ENCODE measurements at regions not wholly inside any gene's neighbourhood (a gene's known extent, or its start where the extent isn't known, plus 50 kb on each side); places are given as distances from the start of the nearest gene placed in this dataset.

GRCh38 chr9:88925481-88925880 lies 65.8 kb upstream of the S1PR3 start:
- Histone ChIP-seq H3K4me3 (replicated peaks in 1 of 3; ENCODE audit: insufficient read depth in 1 of 3, low read depth in 2 of 3, low read length in 3 of 3) (no peak overlapping the region), H3K27me3 (ENCODE audit: control insufficient read depth in 1 of 2, insufficient read depth in 2 of 2, low read length in 2 of 2) (peaks cover 0 to 5% of the 10 kb centered on the region in 2 experiments; a peak in 1 of 5 replicates), H3K4me2 (ENCODE audit: low read depth, low read length) (no peak overlapping the region), H3K27ac (ENCODE audit: extremely low read length, insufficient read depth, low read length) (no peak overlapping the region), H3K79me2 (ENCODE audit: insufficient read depth, low read length) (no peaks in the 10 kb centered on the region), H3K4me1 (ENCODE audit: insufficient read depth, low read length) (no peaks in the 10 kb centered on the region), H3K9ac (ENCODE audit: insufficient read depth, low read depth, low read length) (no peak overlapping the region), H3K36me3 (replicated peaks in 1 of 2; ENCODE audit: control insufficient read depth in 1 of 2, insufficient read depth in 2 of 2, low read length in 2 of 2) (no peaks in the 10 kb centered on the region), H4K20me1 (ENCODE audit: insufficient read depth, low read length) (no peaks in the 10 kb centered on the region), H2AFZ (ENCODE audit: low read length) (no peak overlapping the region), H3K9me3 (ENCODE audit: low read length) (peaks cover 3% of the 10 kb centered on the region; the same call in 1 of the 2 replicates)
- FAIRE-seq (no peak), ATAC-seq (no peak), DNase-seq (ENCODE audit: low spot score) (no peak)
- no TSS peak for BruUV-seq (replicated peaks)
- ChIA-PET POLR2A (no interaction called here), CTCF (ENCODE audit: low intra/inter-chr PET ratio, low total read pairs) (no interaction called here)
- in situ Hi-C loops (cut with HindIII; ENCODE audit: extremely low pct_ligation_motif_present, low pct_unique_long_range_greater_than_20kb), result no loop called here
- intact Hi-C loops (cut with micrococcal nuclease; ENCODE audit: unreplicated experiment), result no loop called here
- TF ChIP-seq SMARCC2 (IDR thresholded peaks at IDR 0.05), result no peak
- TF ChIP-seq KDM6A (CRISPR knock-in tag; IDR thresholded peaks at IDR 0.05; ENCODE audit: low read depth), result no peak
- no peak for TF ChIP-seq GTF3A (CRISPR knock-in tag; conservative IDR thresholded peaks at IDR 0.05)
- TF ChIP-seq ZNF781 (CRISPR knock-in tag; IDR thresholded peaks at IDR 0.05; ENCODE audit: borderline replicate concordance, not compliant biosample characterization), result no peak
- TF ChIP-seq NFE2 (CRISPR knock-in tag; IDR thresholded peaks at IDR 0.05), result no peak
- no peak for TF ChIP-seq ZNF724P (CRISPR knock-in tag; IDR thresholded peaks at IDR 0.05; ENCODE audit: borderline replicate concordance)
- TF ChIP-seq HNRNPK (IDR thresholded peaks at IDR 0.05; ENCODE audit: low read depth, low read length, poor library complexity, severe bottlenecking), result no peak
- TF ChIP-seq IKZF4 (CRISPR knock-in tag; IDR thresholded peaks at IDR 0.05; ENCODE audit: borderline replicate concordance, low read depth, not compliant biosample characterization), result no peak
- no peak for TF ChIP-seq AHR (CRISPR knock-in tag; IDR thresholded peaks at IDR 0.05)
- TF ChIP-seq HMG20B (CRISPR knock-in tag; conservative IDR thresholded peaks at IDR 0.05), result no peak
- no peak for TF ChIP-seq LBX2 (CRISPR knock-in tag; IDR thresholded peaks at IDR 0.05; ENCODE audit: borderline replicate concordance)
- no peak for TF ChIP-seq CHD4 (IDR thresholded peaks at IDR 0.05; ENCODE audit: borderline replicate concordance, low read length)
- TF ChIP-seq ZSCAN30 (CRISPR knock-in tag; IDR thresholded peaks at IDR 0.05), result no peak
- no peak for TF ChIP-seq ARID2 (CRISPR knock-in tag; IDR thresholded peaks at IDR 0.05; ENCODE audit: borderline replicate concordance)
- 0% methylated on average over 5 of the region's 5 CpGs for WGBS (ENCODE audit: low lambda C conversion rate)
